GM12865 (cell line): ENCODE measurements at regions not wholly inside any gene's neighbourhood (a gene's known extent, or its start where the extent isn't known, plus 50 kb on each side); places are given as distances from the start of the nearest gene placed in this dataset.

ENCODE experiments used
- DNase-seq: peaks from one replicate; pipeline ENCODE4 v3.0.0; 2010; ENCODE audit warnings: low read depth
- H3K4me3 ChIP-seq: 2 replicates; pipeline ENCODE4 v1.5.1; 2011; ENCODE audit warnings: mild to moderate bottlenecking, low read depth, low read length, control low read depth
- TF ChIP-seq, protein P1 (sequence below): IDR thresholded peaks from 2 replicates; pipeline ENCODE4 v1.5.1; 2011; ENCODE audit warnings: low read length, control low read depth, low read depth, inconsistent platforms; ENCODE audit not compliant: insufficient read depth; ENCODE audit errors: missing control alignments

DNA sequence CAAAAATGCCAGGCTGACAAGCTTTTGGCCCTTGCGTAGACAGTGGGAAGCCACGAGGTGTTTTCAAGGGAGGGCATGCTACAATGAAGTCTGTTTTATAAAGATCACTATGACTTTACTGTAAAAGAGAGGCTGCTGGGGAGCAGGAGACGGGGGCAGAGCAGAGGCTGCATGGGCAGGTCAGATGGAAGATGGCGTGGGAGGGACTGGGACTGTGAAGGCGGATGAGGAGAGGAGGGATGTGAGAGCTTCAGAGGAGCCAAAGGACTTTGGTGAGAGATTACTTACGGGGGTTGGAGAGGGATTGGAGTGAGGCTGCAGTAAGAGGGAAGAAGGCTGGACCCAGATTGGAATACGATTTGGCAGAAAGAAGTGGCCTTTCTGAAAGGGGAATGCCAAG lies 86.6 kb upstream of the PCBD1 start:
- no peak overlapping the region for H3K4me3 ChIP-seq
- no peak for DNase-seq
- TF ChIP-seq, protein P1, sequence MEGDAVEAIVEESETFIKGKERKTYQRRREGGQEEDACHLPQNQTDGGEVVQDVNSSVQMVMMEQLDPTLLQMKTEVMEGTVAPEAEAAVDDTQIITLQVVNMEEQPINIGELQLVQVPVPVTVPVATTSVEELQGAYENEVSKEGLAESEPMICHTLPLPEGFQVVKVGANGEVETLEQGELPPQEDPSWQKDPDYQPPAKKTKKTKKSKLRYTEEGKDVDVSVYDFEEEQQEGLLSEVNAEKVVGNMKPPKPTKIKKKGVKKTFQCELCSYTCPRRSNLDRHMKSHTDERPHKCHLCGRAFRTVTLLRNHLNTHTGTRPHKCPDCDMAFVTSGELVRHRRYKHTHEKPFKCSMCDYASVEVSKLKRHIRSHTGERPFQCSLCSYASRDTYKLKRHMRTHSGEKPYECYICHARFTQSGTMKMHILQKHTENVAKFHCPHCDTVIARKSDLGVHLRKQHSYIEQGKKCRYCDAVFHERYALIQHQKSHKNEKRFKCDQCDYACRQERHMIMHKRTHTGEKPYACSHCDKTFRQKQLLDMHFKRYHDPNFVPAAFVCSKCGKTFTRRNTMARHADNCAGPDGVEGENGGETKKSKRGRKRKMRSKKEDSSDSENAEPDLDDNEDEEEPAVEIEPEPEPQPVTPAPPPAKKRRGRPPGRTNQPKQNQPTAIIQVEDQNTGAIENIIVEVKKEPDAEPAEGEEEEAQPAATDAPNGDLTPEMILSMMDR = no peak

DNA sequence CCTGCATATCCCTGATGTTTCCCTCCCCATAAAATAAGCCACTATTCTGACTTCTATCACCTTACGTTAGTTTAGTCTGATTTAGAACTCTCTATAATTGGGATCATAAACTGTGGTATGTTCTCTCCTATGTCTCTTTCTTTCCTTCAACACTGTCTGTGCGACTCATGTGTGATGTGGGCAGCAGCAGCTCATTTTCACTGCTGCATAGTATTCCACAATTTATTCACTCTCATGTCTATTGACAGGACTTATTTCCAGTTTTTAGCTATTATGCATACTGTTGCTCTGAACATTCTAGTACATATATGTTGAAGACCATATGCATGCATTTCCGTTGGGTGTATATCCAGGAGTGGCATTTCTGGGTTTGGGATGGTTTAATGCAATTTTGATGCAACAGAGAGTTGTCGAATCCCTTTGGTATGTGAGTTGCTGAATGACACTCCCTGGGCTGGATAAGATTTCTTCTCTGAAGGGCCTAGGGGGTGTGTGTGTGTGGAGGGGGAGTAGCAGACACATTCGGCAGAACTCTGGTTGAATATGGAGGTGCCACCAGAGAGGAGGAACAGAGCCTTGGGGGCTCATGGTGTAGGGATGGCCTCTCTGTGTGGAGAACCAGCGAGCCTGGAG lies 87.8 kb upstream of the PCBD1 start:
- no peak overlapping the region for H3K4me3 ChIP-seq
- no peak for DNase-seq
- TF ChIP-seq, protein P1 = no peak

DNA sequence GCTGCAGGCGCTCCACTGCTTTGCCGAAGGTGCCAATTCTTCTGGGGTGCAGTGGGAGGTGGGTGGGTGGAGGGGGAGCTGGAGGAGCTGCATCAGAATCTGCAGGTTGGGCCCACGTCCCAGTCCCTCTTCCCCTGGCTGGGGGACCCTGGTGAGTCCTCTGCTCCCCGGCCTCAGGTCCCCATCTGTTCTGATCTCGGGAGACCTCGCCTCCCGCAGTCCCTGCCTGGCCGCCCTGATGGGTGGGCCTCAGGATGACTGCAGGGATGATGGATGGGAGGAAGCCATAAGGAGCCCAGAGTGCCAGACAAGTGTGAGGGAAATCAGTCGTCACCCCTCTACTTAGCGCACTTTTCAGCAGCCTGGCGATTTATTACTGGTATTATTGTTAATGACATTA lies 89.3 kb upstream of the PCBD1 start:
- no peak overlapping the region for H3K4me3 ChIP-seq
- DNase-seq = no peak
- TF ChIP-seq, protein P1 = no peak

DNA sequence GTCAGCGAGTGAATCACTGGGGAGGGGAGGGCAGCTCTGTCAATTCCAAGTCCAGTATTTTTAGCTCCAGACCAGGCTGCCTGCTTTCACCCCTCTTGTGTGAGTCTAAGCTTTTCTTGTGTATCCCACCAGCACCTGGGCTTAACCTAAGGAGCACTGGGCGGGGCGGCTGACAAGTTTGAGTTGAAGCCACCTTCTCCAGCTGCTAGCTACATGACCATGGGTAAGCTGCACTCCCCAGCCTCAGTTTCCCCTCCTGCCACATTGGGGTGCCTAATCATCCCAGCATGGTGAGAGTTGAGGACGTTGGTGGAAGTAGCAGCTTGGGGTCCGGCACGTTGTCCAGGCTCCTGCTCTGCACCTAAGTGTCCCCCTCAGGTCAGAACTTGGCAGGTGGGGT lies 89.8 kb upstream of the PCBD1 start:
- TF ChIP-seq, protein P1 = no peak
- H3K4me3 ChIP-seq = no peak overlapping the region
- DNase-seq = no peak

DNA sequence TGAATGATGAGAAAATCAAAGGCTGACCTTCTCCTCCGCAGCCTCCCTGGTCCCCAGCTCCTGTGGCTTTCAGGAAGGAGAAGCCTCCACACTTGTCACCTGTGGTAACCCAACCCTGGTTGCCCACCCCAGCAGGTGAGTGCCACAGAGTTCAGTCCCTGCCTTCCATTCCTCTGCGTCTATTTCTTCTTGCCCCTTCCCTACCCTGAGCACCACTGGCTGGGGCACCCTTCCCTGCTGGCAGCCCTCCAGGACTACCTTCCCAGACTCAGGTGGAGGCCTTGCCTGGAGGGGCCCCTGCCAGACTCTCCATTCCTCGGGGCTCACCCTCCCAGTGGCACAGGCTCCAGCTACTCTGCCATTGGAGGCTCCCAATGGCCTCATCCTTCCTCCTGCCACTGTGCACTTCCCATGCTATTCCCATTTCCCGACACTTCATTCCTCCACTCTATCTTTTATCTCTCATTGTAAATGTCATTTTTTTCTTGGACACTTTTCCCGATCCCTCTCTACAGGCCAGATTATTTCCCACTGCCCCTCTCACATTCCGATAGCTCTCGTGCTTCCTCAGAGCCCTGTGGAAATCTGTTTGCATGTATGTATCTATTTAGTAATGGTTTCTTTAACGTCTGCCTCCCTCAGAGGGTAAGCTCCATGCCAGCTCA lies 90.6 kb upstream of the PCBD1 start:
- TF ChIP-seq, protein P1 = no peak
- no peak overlapping the region for H3K4me3 ChIP-seq
- no peak for DNase-seq

DNA sequence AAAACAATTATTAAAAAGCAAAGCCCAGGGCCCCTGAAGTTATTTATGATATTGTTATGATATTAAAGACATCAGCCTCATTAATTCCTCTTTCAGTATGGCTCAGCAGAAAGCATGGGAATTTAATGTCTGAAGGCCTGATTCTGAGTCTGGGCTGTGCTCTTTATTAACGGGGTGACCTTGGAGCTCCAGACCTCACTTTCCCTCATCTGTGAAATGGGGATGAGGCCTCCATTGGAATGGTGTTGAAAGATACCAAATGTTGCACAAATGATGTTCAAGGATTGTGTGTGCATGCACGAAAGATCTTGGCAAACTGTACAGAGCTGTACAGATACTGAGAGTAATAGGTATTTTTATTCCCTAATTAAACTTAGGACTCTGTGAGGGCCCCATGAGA lies 92.3 kb upstream of the PCBD1 start:
- TF ChIP-seq, protein P1 = no peak
- no peak for DNase-seq
- no peak overlapping the region for H3K4me3 ChIP-seq

DNA sequence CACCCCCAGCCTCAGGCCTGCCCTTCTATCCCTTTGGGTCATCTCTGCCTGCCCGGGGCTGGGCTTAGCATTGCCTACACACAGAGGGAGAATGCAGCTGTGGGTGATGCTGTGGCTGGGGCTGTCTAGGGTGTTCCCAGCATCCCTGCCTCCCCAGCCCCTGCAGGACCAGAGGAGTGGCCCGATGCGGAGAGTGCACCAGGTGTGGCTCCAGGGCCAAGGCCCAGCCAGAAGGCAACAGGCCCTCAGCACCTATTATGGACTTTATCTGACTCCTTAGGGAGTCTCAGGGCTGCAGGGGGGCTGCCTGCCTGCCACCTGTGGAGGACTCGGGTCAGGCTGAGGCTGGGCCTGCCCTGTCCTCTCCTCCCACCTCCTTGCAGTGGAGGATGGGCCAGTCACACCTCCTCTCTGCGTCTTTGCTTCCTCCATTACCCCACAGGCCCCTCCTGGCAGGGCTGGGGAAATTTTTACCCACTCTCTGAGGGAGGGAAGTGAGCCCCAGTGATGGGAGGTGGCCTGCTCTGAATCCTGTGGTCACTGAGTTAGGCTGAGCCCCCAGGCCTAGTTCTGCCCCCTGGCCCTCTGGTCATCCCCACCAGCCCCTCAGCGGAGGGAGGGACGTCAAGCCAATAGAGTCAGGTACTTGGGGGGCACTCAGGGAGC lies 92.9 kb upstream of the PCBD1 start:
- TF ChIP-seq, protein P1 = no peak
- no peak for DNase-seq
- no peak overlapping the region for H3K4me3 ChIP-seq
